ENCODE measurements at regions not wholly inside any gene's neighbourhood (a gene's known extent, or its start where the extent isn't known, plus 50 kb on each side); places are given as distances from the start of the nearest gene placed in this dataset.

GRCh38 chr9:84593352-84593751 lies 76.2 kb upstream of the NTRK2 start:
- Histone ChIP-seq H3K36me3 (no peaks in the 10 kb centered on the region), H3K4me1 (no peaks in the 10 kb centered on the region), H3K27me3 (ENCODE audit: low read depth) (peaks cover 10% of the 10 kb centered on the region), H3K4me3 (no peak overlapping the region), H3K9me3 (replicated peaks) (no peaks in the 10 kb centered on the region), H3K27ac (replicated peaks) (no peak overlapping the region)
- intact Hi-C loops (cut with micrococcal nuclease) = no loop called here
- DNase-seq = no peak
- TF ChIP-seq CTCF (IDR thresholded peaks at IDR 0.05; ENCODE audit: borderline replicate concordance) = no peak

- Histone ChIP-seq H3K36me3 (no peaks in the 10 kb centered on the region), H3K4me3 (no peak overlapping the region), H3K27me3 (ENCODE audit: low read depth) (peaks cover 35% of the 10 kb centered on the region), H3K27ac (replicated peaks) (no peak overlapping the region), H3K9me3 (replicated peaks) (no peaks in the 10 kb centered on the region), H3K4me1 (no peaks in the 10 kb centered on the region)
- TF ChIP-seq CTCF (IDR thresholded peaks at IDR 0.05; ENCODE audit: borderline replicate concordance) = no peak
- intact Hi-C loops (cut with micrococcal nuclease) = no loop called here
- DNase-seq = no peak
Measured at GRCh38 chr9:84597131-84597530, 72.4 kb upstream of the NTRK2 start.

DNA sequence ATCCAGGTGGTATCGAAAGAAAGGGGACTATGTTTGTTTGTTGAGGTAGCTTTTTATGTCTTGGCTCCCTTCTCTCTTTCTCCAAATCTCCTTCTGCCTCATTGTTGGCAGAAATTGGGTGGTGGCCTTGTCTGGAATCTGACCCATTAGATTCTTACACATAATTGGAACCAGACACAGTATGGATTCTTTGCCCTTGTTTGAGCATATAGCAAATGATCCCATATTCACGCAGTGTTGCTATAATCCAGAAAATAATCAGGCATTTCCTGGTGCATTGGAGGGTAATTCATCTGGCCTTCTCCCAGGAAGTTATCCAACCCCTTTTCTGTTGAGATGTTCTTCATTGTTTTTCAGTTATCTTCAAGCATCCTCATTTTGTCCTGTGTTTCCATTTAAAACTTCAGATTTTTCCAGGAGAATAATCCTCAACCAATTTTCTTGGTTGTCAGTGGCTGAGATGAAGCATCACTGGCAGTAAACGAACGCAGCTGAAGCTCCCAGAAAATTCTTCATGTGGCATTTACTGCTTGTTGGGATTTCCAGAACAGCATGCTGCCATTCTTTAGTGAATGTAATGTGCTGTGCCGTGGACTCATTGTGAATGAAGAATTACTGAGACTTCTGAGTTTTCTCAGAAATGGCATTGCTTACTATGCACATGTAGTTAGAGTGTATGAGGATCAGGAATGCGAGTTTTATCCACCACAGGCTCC lies 70.5 kb upstream of the NTRK2 start:
- intact Hi-C loops (cut with micrococcal nuclease) = no loop called here
- Histone ChIP-seq H3K36me3 (no peaks in the 10 kb centered on the region), H3K27ac (replicated peaks) (no peak overlapping the region), H3K4me3 (no peak overlapping the region), H3K4me1 (no peaks in the 10 kb centered on the region), H3K27me3 (ENCODE audit: low read depth) (peaks cover 43% of the 10 kb centered on the region), H3K9me3 (replicated peaks) (no peaks in the 10 kb centered on the region)
- DNase-seq = no peak
- no peak for TF ChIP-seq CTCF (IDR thresholded peaks at IDR 0.05; ENCODE audit: borderline replicate concordance)

- Histone ChIP-seq H3K4me1 (no peaks in the 10 kb centered on the region), H3K27ac (replicated peaks) (no peak overlapping the region), H3K27me3 (ENCODE audit: low read depth) (peaks cover 52% of the 10 kb centered on the region), H3K4me3 (no peak overlapping the region), H3K36me3 (no peaks in the 10 kb centered on the region), H3K9me3 (replicated peaks) (no peaks in the 10 kb centered on the region)
- intact Hi-C loops (cut with micrococcal nuclease) = no loop called here
- no peak for DNase-seq
- no peak for TF ChIP-seq CTCF (IDR thresholded peaks at IDR 0.05; ENCODE audit: borderline replicate concordance)
Measured at GRCh38 chr9:84600739-84601138, 68.8 kb upstream of the NTRK2 start.

DNA sequence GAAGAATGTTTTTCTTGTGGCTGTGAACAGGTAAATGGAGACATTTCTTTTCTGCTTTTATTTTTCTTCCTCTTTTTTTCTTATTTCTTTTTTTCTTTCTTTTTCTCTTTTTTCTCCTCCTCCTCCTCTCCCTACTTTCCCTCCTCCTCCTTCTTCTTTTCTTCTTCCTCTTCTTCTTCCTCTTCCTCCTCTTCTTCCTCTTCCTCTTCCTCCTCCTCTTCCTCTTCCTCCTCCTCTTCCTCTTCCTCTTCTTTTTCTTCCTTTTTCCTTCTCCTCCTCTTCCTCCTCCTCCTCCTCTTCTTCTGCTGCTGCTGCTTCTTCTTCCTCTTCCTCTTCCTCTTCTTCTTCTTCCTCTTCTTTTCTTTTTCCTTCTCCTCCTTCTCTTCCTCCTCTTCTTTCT lies 65.3 kb upstream of the NTRK2 start:
- Histone ChIP-seq H3K36me3 (no peaks in the 10 kb centered on the region), H3K9me3 (replicated peaks) (peaks cover under 1% of the 10 kb centered on the region), H3K4me3 (no peak overlapping the region), H3K27ac (replicated peaks) (no peak overlapping the region), H3K4me1 (no peaks in the 10 kb centered on the region), H3K27me3 (ENCODE audit: low read depth) (peaks cover 43% of the 10 kb centered on the region)
- intact Hi-C loops (cut with micrococcal nuclease) = no loop called here
- no peak for TF ChIP-seq CTCF (IDR thresholded peaks at IDR 0.05; ENCODE audit: borderline replicate concordance)
- DNase-seq = no peak
